Fibroblast of skin of scalp (primary cell): ENCODE measurements at regions not wholly inside any gene's neighbourhood (a gene's known extent, or its start where the extent isn't known, plus 50 kb on each side); places are given as distances from the start of the nearest gene placed in this dataset.
"Not testable (repeated sequence)": the region's sequence is repeated elsewhere in the genome, so short reads cannot be mapped to it uniquely, and the experiment has no call there.

Experiments used
- DNase-seq: peaks from one replicate; pipeline ENCODE4 v3.0.0-alpha.2; 2013

GRCh38 chr10:28186887-28187578, 115.8 kb downstream of the MPP7 start:
- no peak for DNase-seq

- DNase-seq: no peak
Observed at GRCh38 chr10:28186461-28186860, 116.4 kb downstream of the MPP7 start.

DNA sequence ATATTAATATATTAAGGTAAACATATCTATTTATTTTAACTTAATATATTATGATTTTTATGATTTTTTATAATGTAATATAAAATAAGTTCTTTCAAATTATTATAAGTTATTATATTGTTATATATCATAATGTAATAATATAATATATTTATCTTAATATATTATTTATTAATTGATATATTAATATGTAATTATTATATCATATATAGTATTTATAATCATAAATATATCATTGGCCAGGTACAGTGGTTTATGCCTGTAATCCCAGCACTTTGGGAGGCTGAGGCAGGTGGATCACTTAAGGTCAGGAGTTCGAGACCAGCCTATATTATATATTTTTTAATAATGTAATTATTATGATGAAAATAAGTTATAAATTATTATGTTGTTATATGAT, 118.1 kb downstream of the MPP7 start:
- no peak for DNase-seq

- peak; percentile 72 for DNase-seq
Observed at GRCh38 chr10:28181478-28182096, 121.3 kb downstream of the MPP7 start.

- DNase-seq: no peak
Observed at GRCh38 chr10:28180654-28181053, 122.2 kb downstream of the MPP7 start.

DNA sequence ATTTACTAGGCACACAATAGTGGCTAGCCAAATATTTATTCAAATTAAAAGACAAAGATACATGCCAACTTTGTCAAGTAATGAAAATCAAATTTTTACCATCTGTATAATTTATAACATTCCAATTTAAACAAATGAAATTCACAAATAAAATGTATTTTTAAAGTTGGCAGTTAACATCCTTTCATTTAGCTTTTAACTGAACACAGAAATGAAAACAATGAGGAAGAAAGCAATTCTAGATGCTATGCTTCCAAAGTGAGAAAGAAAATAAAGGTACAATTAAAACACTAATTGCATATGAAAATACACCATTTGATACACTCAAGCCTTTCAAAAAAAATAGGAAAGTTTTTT, 123.1 kb downstream of the MPP7 start:
- DNase-seq: no peak

- peak; percentile 64 for DNase-seq
Observed at GRCh38 chr10:28179006-28179742, 123.7 kb downstream of the MPP7 start.

- DNase-seq: peak; percentile 11
Observed at GRCh38 chr10:28177944-28178637, 124.8 kb downstream of the MPP7 start.

DNA sequence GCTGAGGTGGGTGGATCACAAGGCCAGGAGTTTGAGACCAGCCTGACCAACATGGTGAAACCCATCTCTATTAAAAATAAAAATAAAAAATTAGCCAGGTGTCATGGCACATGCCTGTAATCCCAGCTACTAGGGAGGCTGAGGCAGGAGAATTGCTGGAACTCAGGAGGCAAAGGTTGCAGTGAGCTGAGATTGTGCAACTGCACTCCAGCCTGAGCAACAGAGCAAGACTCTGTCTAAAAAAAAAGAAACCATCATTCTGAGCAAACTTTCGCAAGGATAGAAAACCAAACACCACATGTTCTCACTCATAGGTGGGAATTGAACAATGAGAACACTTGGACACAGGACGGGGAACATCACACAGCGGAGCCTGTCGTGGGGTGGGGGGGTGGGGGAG, 126.4 kb downstream of the MPP7 start:
- DNase-seq: not testable (repeated sequence)

GRCh38 chr10:28172223-28172610, 130.6 kb downstream of the MPP7 start:
- DNase-seq: no peak

DNA sequence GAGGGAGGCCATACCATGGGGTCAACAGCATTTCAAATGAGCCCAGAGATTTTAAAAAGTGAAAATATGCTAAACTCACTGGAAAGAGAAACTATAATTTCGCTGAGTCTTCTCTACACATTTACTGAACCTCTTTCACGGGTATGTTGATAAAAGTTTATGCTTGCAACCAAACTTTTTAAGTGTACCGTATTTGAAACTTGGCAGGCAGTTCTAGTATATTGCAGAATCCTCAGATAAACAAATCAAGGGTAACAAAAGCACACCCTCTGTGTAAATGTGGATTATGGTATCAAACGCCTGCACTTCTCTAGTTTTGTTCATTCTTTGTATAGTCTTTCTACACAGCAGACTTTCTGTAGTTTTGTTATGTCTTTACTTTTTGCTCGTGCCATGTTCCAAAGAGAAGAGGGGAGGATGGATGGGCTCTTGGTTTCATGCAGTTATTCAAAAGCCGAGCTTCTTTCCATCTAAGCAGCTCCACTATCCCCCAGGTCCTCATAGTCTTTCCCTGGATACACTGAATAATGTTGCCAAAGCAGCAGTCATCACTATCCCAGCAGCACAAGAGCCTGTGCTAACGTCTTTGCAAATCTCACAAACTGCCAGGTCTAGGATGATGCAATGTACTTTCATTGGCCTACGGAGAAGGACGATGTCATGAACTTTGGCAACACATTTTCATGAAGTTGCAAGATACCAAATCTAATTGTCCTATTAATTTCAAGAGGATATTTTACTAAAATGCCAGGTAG, 131.2 kb downstream of the MPP7 start:
- DNase-seq: no peak

- no peak for DNase-seq
Observed at GRCh38 chr10:28169525-28169924, 133.3 kb downstream of the MPP7 start.

- DNase-seq: no peak
Observed at GRCh38 chr10:28160866-28161405, 141.9 kb downstream of the MPP7 start.

DNA sequence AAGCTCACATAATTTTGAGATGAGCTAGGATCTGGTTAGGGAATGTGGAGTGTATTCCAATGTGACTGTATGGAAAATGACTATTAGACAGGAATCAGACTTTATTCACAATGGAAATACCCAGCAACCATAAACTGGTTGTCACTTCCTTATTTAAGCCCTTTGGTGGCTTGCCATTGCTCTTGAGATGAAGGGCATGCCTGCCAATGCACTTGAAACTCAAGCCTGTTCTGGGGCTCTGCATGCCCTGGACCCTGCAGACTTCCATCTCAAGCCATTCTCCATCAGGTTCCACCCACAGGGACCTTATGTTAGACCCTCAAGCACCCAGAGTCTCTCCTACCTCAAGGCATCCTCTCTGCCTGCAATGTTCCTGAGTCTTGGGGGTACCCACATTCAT, 145.5 kb downstream of the MPP7 start:
- no peak for DNase-seq

DNA sequence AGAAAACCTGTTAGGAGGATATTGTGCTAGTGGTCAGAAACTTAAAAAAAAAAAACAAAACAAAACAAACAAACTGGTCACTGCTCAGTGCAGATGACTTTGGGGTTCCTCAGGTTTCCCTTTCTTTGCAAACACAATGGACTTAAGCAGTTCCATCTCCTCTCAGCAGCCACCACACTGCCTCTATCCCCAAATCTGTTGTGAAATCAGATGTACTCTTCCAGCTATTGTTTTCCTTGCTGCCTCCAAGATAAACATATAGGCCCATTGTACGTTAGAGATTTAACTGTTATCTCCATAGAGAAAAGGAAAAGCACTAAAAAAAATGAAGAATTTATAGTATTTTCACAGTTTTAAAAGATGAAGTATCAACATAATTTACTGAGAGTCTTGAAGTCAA, 147.1 kb downstream of the MPP7 start:
- DNase-seq: no peak

DNA sequence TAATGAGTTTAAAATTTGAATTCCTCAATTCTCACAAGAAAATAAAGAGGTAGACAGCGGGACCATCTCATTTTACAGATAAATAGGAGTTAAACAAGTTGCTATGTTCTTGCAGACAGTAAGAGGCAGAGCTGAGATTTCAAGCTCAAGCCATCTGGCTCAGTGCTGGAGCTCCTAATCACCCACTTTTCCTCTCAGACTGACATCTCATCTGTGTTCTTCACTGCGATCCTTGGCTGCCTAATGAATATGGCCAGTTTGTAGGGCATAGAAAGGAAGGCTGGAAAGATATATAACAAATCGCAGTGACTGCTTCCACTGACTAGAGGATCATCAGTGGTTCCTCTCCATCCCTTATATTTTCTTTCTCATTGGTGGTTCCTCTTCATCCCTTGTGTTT, 151.2 kb downstream of the MPP7 start:
- DNase-seq: no peak

DNA sequence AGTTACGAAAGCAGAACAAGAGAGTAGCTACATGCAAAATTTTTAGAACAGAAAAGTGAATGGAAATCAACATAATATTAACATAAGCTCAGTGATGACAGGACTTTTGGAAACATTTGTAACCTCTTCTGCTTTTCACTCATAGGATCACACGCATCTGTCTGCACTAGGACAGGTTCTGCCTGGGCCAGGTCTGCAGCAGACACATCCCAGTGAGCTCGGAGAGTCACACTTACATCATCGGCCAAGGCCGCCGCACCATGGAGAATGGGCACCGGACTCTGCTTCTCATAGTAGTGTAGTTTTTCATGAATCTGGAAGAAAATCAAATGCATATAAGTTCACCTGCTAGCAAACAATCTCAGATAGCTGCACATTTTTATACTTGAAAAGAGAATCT, 150.9 kb upstream of the ODAD2 start:
- no peak for DNase-seq

- no peak for DNase-seq
Observed at GRCh38 chr10:28147706-28148105, 148.8 kb upstream of the ODAD2 start.

- no peak for DNase-seq
Observed at GRCh38 chr10:28139138-28139537, 140.3 kb upstream of the ODAD2 start.

DNA sequence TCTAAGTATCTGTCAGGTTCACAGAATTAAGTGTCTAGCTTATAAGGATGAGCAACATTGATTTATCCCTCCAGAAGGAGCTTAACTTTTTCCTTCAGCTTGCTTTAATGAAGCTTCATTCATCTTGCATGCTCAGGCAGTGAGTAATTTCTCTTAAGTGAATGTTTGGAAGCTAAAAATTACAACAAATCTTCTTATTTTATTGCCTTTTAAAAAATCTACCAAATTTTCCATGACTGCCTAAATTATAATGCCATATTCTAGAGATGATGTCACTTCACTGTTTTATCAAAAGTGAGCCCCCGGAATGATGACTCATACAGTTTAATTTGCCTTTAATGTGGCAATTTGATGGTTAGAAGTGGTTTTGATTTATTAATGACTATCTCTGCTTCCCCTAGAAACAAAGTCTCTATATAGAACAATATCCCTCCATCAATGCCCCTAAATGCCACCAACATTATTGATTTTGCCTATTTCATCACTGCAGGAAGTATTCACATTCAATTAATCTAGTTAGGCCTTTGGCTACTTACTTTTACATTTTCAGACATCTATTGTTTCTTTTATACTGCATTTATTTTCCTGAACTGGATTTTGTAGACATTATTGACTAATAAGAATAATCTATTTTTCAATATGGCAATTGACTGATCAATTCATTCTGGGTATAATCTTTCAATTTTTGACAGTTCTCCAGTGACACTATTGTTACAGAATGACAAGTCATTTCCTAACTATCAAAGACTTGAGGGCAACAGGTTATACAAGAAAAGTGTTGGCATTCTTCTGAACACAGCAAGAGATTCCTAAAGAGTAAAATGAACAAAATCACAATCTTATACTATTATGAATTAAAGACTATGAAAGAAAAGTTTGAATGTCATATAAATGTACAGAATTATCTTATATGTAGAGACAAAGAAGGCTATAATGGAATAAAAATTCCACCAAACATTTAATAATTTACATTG, 139.3 kb upstream of the ODAD2 start:
- peak; percentile 61 for DNase-seq

GRCh38 chr10:28135258-28135657, 136.4 kb upstream of the ODAD2 start:
- no peak for DNase-seq
